Activated CD4-positive, alpha-beta T cell treated with anti-CD3 and anti-CD28 coated beads, Interleukin-10, Interleukin-2, amounts not matched to agents 100 ng/mL and 50 ng/mL, durations not matched to agents 16 hours and 8 hours (primary cell): ENCODE measurements at regions not wholly inside any gene's neighbourhood (a gene's known extent, or its start where the extent isn't known, plus 50 kb on each side); places are given as distances from the start of the nearest gene placed in this dataset.
"Not testable (repeated sequence)": the region's sequence is repeated elsewhere in the genome, so short reads cannot be mapped to it uniquely, and the experiment has no call there.

Experiments used
- DNase-seq: peaks from one replicate; pipeline ENCODE4 v3.0.0-alpha.2; 2020

DNA sequence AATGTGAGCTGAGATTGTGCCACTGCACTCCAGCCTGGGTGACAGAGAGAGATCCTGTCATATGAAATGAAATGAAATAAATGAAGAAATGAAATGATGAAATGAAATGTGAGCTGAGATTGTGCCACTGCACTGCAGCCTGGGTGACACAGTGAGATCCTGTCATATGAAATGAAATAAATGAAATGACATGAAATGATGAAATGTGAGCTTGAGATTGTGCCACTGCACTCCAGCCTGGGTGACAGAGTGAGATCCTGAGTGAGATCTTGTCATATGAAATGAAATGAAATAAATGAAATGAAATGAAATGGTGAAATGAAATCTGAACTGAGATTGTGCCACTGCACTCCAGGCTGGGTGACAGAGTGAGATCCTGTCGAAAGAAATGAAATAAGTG lies 58.2 kb upstream of the FAN1 start:
- not testable (repeated sequence) for DNase-seq
